SK-N-SH (cell line): ENCODE measurements at regions not wholly inside any gene's neighbourhood (a gene's known extent, or its start where the extent isn't known, plus 50 kb on each side); places are given as distances from the start of the nearest gene placed in this dataset.

ENCODE experiments used
- CTCF ChIA-PET: fragments of 300-600, 350-600 bp; formaldehyde crosslinking; extraction: SDS; loops from one replicate; lab custom pipeline; 2021; lab: Yijun Ruan, JAX
- POLR2A ChIA-PET: fragments of 350-600 bp; sonication (Branson Sonifier 250); formaldehyde crosslinking; extraction: SDS; loops from one replicate; lab custom pipeline; 2020; ENCODE audit warnings: antibody characterized with exemption, inconsistent platforms; lab: Yijun Ruan, JAX
- DNase-seq: peaks from one replicate; pipeline ENCODE4 v3.0.0; 2012
- H2AFZ ChIP-seq: fragments of 200-600 bp; sonication (generic); 2 replicates; pipeline ENCODE4 v1.8.1; 2016; ENCODE audit warnings: antibody characterized with exemption, mild to moderate bottlenecking, low read depth
- H3F3A ChIP-seq: fragments of 200-600 bp; sonication (generic); replicated peaks from 2 replicates; pipeline ENCODE3; 2016; ENCODE audit warnings: antibody characterized with exemption, mild to moderate bottlenecking; ENCODE audit not compliant: insufficient read depth
- H3K27ac ChIP-seq, 2 experiments: fragments of 200-500 bp in 1 of 2; fragments of 200-600 bp in 1 of 2; sonication (Bioruptor generic) in 1 of 2; sonication (generic), shearing (Covaris generic) in 1 of 2; 2 replicates each; pipeline versions ENCODE4 v1.5.1 to v1.6.1; 2014 to 2016; ENCODE audit warnings: low read depth in 2 of 2, inconsistent platforms in 1 of 2, low read length in 1 of 2, mild to moderate bottlenecking in 1 of 2, mixed read lengths in 1 of 2
- H3K27me3 ChIP-seq: fragments of 200-600 bp; sonication (generic), shearing (Covaris generic); 2 replicates; pipeline ENCODE4 v1.6.1; 2016; ENCODE audit warnings: mixed run types; ENCODE audit not compliant: insufficient read depth
- H3K36me3 ChIP-seq, 2 experiments: fragments of 200-500 bp in 1 of 2; fragments of 200-600 bp in 1 of 2; sonication (Bioruptor generic) in 1 of 2; sonication (generic) in 1 of 2; replicated peaks in 1 of 2; 2 replicates each; pipeline versions ENCODE3 to v1.5.1; 2014 to 2016; ENCODE audit warnings: low read length in 1 of 2, mild to moderate bottlenecking in 1 of 2; ENCODE audit not compliant: insufficient read depth in 2 of 2, control insufficient read depth in 1 of 2
- H3K4me1 ChIP-seq, 2 experiments: fragments of 200-500 bp in 1 of 2; fragments of 200-600 bp in 1 of 2; sonication (Bioruptor generic) in 1 of 2; sonication (generic), shearing (Covaris generic) in 1 of 2; 2 replicates each; pipeline versions ENCODE4 v1.5.1 to v1.6.1; 2014 to 2016; ENCODE audit warnings: low read depth in 1 of 2, low read length in 1 of 2, mixed run types in 1 of 2; ENCODE audit not compliant: insufficient read depth in 2 of 2, control insufficient read depth in 1 of 2
- H3K4me2 ChIP-seq: fragments of 200-600 bp; sonication (generic), shearing (Covaris generic); 2 replicates; pipeline ENCODE4 v1.6.1; 2017; ENCODE audit warnings: mixed run types
- H3K4me3 ChIP-seq, 2 experiments: fragments of 200-500 bp in 1 of 2; fragments of 200-600 bp in 1 of 2; sonication (Bioruptor generic) in 1 of 2; sonication (generic), shearing (Covaris generic) in 1 of 2; 2 replicates each; pipeline versions ENCODE4 v1.5.1 to v1.8.1; 2014 to 2016; ENCODE audit warnings: low read depth in 2 of 2, inconsistent platforms in 1 of 2, low read length in 1 of 2, mild to moderate bottlenecking in 1 of 2, mixed read lengths in 1 of 2, moderate library complexity in 1 of 2
- H3K79me2 ChIP-seq: fragments of 200-600 bp; sonication (generic); 2 replicates; pipeline ENCODE4 v1.8.1; 2017; ENCODE audit warnings: mild to moderate bottlenecking; ENCODE audit not compliant: insufficient read depth
- H3K9ac ChIP-seq: fragments of 200-600 bp; sonication (generic); 2 replicates; pipeline ENCODE4 v1.6.1; 2017; ENCODE audit warnings: mixed run types
- H3K9me2 ChIP-seq: fragments of 200-600 bp; sonication (generic); 2 replicates; pipeline ENCODE4 v1.6.1; 2017; ENCODE audit warnings: mixed run types
- H3K9me3 ChIP-seq: fragments of 200-600 bp; sonication (generic); 2 replicates; pipeline ENCODE4 v1.6.1; 2017; ENCODE audit warnings: mixed run types, mild to moderate bottlenecking, moderate library complexity
- H4K20me1 ChIP-seq: fragments of 200-600 bp; sonication (generic); 2 replicates; pipeline ENCODE4 v1.6.1; 2017; ENCODE audit warnings: mild to moderate bottlenecking, mixed run types; ENCODE audit not compliant: insufficient read depth
- CHD2 ChIP-seq: fragments of 150-350 bp; IDR thresholded peaks from 2 replicates; pipeline ENCODE4 v1.6.1; 2018; ENCODE audit warnings: low read length; ENCODE audit not compliant: partially characterized antibody
- CTCF ChIP-seq: fragments of 200-600 bp; sonication (generic); IDR thresholded peaks from 2 replicates; pipeline ENCODE4 v1.6.1; 2017; ENCODE audit warnings: antibody characterized with exemption, mild to moderate bottlenecking, moderate library complexity
- FOXJ3 ChIP-seq: sonication (generic); formaldehyde crosslinking; IDR thresholded peaks from 2 replicates; pipeline ENCODE4 v1.5.1; 2020; ENCODE audit warnings: mild to moderate bottlenecking, missing genetic modification reagents
- FOXM1 ChIP-seq: IDR thresholded peaks from 2 replicates; pipeline ENCODE4 v1.4.0; 2012; ENCODE audit warnings: low read depth, mild to moderate bottlenecking
- GABPA ChIP-seq: IDR thresholded peaks from 2 replicates; pipeline ENCODE4 v1.4.0; 2012; ENCODE audit warnings: low read depth, mild to moderate bottlenecking
- GATA2 ChIP-seq: sonication (generic); formaldehyde crosslinking; IDR thresholded peaks from 2 replicates; pipeline ENCODE4 v1.5.0; 2020; ENCODE audit warnings: mild to moderate bottlenecking, missing genetic modification reagents
- IRF3 ChIP-seq: fragments of 150-350 bp; IDR thresholded peaks from 2 replicates; pipeline ENCODE4 v1.6.1; 2016; ENCODE audit warnings: mild to moderate bottlenecking, low read depth, low read length
- MAX ChIP-seq: IDR thresholded peaks from 2 replicates; pipeline ENCODE4 v1.4.0; 2012; ENCODE audit warnings: low read depth
- NFIC ChIP-seq: IDR thresholded peaks from 2 replicates; pipeline ENCODE4 v1.4.0; 2012; ENCODE audit warnings: borderline replicate concordance
- NRF1 ChIP-seq: IDR thresholded peaks from 2 replicates; pipeline ENCODE4 v1.6.1; 2012; ENCODE audit warnings: low read depth, mild to moderate bottlenecking, low read length
- RCOR1 ChIP-seq: fragments of 150-350 bp; IDR thresholded peaks from 2 replicates; pipeline ENCODE4 v1.6.1; 2017; ENCODE audit warnings: antibody characterized with exemption, low read length
- RXRA ChIP-seq: IDR thresholded peaks from 2 replicates; pipeline ENCODE4 v1.4.0; 2012; ENCODE audit warnings: low read depth, mild to moderate bottlenecking, borderline replicate concordance
- TAF1 ChIP-seq: IDR thresholded peaks from 2 replicates; pipeline ENCODE4 v1.6.1; 2012; ENCODE audit warnings: low read depth, mild to moderate bottlenecking, low read length, moderate library complexity, borderline replicate concordance
- YY1 ChIP-seq: IDR thresholded peaks from 2 replicates; pipeline ENCODE4 v1.4.0; 2012; ENCODE audit warnings: low read depth, mild to moderate bottlenecking
- ZBTB33 ChIP-seq: IDR thresholded peaks from 2 replicates; pipeline ENCODE4 v1.4.0; 2012; ENCODE audit warnings: low read depth, borderline replicate concordance
- WGBS: methylation state at CpG from one replicate; pipeline ENCODE4 v1.1.6; 2017; ENCODE audit warnings: low lambda C conversion rate; 5-methylcytosine and 5-hydroxymethylcytosine counted together

- no peak for DNase-seq
- Histone ChIP-seq H4K20me1 (no peaks in the 10 kb centered on the region), H3K9me2 (no peaks in the 10 kb centered on the region), H3K4me3 (no peak overlapping the region), H3K4me1 (peaks cover 0 to 8% of the 10 kb centered on the region in 2 experiments; a peak in 1 of 4 replicates), H3K27ac (no peak overlapping the region), H3K79me2 (no peaks in the 10 kb centered on the region), H3F3A (peaks cover 3% of the 10 kb centered on the region), H3K36me3 (no peaks in the 10 kb centered on the region), H2AFZ (no peak overlapping the region), H3K9ac (no peak overlapping the region), H3K9me3 (no peaks in the 10 kb centered on the region), H3K4me2 (no peak overlapping the region), H3K27me3 (no peaks in the 10 kb centered on the region)
- CTCF ChIA-PET, result interaction anchor here (1.1 to 1.8 kb wide), 4 partner anchors 7 to 219 kb away, joined by 3 to 7 read pairs (median 4); no protein-coding TSS in a partner anchor
- POLR2A ChIA-PET, result no interaction called here
- 71% methylated on average over 7 of the region's 20 CpGs for WGBS
- TF ChIP-seq CTCF (no peak), RXRA (no peak), ZBTB33 (no peak), CHD2 (no peak), GATA2 (CRISPR knock-in tag) (no peak), IRF3 (no peak), NRF1 (no peak), NFIC (no peak), FOXM1 (no peak), RCOR1 (no peak), FOXJ3 (CRISPR knock-in tag) (no peak), MAX (no peak), TAF1 (no peak), YY1 (no peak), GABPA (no peak)
These were observed 109.3 kb downstream of the FAM53A start for GRCh38 chr4:1574601-1575417.
